ENCODE measurements at regions not wholly inside any gene's neighbourhood (a gene's known extent, or its start where the extent isn't known, plus 50 kb on each side); places are given as distances from the start of the nearest gene placed in this dataset.

GRCh38 chr6:16842676-16843075 is 81.4 kb upstream of the ATXN1 start (continued):
- TF ChIP-seq E2F8 (IDR thresholded peaks at IDR 0.05; ENCODE audit: low read depth, partially characterized antibody) (no peak), SREBF1 (IDR thresholded peaks at IDR 0.05; ENCODE audit: low read length) (no peak), SP1 (IDR thresholded peaks at IDR 0.05; ENCODE audit: low read depth, low read length) (no peak), BMI1 (IDR thresholded peaks at IDR 0.05; ENCODE audit: borderline replicate concordance) (no peak), PAX8 (IDR thresholded peaks at IDR 0.05) (no peak), YY1 (IDR thresholded peaks at IDR 0.05; ENCODE audit: low read depth, low read length) (no peak), EGR1 (IDR thresholded peaks at IDR 0.05; ENCODE audit: borderline replicate concordance in 1 of 2, low read depth in 2 of 2, low read length in 2 of 2) (no peak), GATAD2B (conservative IDR thresholded peaks at IDR 0.05; ENCODE audit: low read depth) (no peak)

GRCh38 chr6:16841241-16841640 is 80.0 kb upstream of the ATXN1 start:
- ChIA-PET POLR2A (interaction anchor here (0.9 kb wide), 1 partner anchor 11 kb away, joined by 3 read pairs; no protein-coding TSS in a partner anchor), SMC1A (ENCODE audit: uncharacterized antibody, unreplicated experiment) (interaction anchor here (1.1 to 2.6 kb wide), 8 partner anchors 9 to 78 kb away, joined by 3 to 13 read pairs (median 5); no protein-coding TSS in a partner anchor), CTCF (interaction anchor here (1.1 kb wide), 1 partner anchor 124 kb away, joined by 3 read pairs; no protein-coding TSS in a partner anchor), RAD21 (ENCODE audit: unreplicated experiment) (interaction anchor here (0.9 to 1.6 kb wide), 7 partner anchors 9 to 78 kb away, joined by 3 to 7 read pairs (median 4); no protein-coding TSS in a partner anchor)
- no peak for TF ChIP-seq ZBTB33 (IDR thresholded peaks at IDR 0.05)
- TF ChIP-seq RAD51 (IDR thresholded peaks at IDR 0.05) = no peak
- no peak for TF ChIP-seq POU2F2 (IDR thresholded peaks at IDR 0.05; ENCODE audit: borderline replicate concordance, low read depth, low read length)
- no peak for TF ChIP-seq CEBPB (IDR thresholded peaks at IDR 0.05; ENCODE audit: borderline replicate concordance in 1 of 2, low read depth in 2 of 2, low read length in 2 of 2)
- no peak for TF ChIP-seq ESRRA (IDR thresholded peaks at IDR 0.05; ENCODE audit: low read length)
- no peak for TF ChIP-seq RELB (IDR thresholded peaks at IDR 0.05; ENCODE audit: low read depth)
- no peak for TF ChIP-seq YY1 (IDR thresholded peaks at IDR 0.05; ENCODE audit: low read depth, low read length)
- TF ChIP-seq CREB1 (IDR thresholded peaks at IDR 0.05; ENCODE audit: low read depth) = no peak
- TF ChIP-seq KLF5 (IDR thresholded peaks at IDR 0.05; ENCODE audit: partially characterized antibody) = no peak
- no peak for TF ChIP-seq ETV6 (conservative IDR thresholded peaks at IDR 0.05 in 1 of 2, IDR thresholded peaks at IDR 0.05 in 1 of 2; ENCODE audit: borderline replicate concordance in 1 of 2, low read depth in 1 of 2)
- no peak for TF ChIP-seq TAF1 (IDR thresholded peaks at IDR 0.05; ENCODE audit: borderline replicate concordance, low read depth, low read length)
- Histone ChIP-seq H4K20me1 (ENCODE audit: control insufficient read depth, insufficient read depth) (no peaks in the 10 kb centered on the region), H3K4me1 (ENCODE audit: control insufficient read depth, insufficient read depth, low read length) (peaks cover 30% of the 10 kb centered on the region), H3K4me2 (ENCODE audit: control insufficient read depth, insufficient read depth) (no peak overlapping the region), H3K9ac (ENCODE audit: control insufficient read depth, insufficient read depth, low read length) (no peak overlapping the region), H3K9me3 (replicated peaks; ENCODE audit: control insufficient read depth, insufficient read depth, low read length) (no peaks in the 10 kb centered on the region; the same call in 2 of the 3 replicates), H3K79me2 (ENCODE audit: control insufficient read depth, insufficient read depth, low read length) (no peaks in the 10 kb centered on the region), H3K27me3 (replicated peaks in 1 of 2; ENCODE audit: control insufficient read depth in 2 of 2, insufficient read depth in 2 of 2, low read length in 1 of 2) (no peaks in the 10 kb centered on the region), H2AFZ (ENCODE audit: control insufficient read depth, low read depth, low read length) (no peak overlapping the region; the same call in 1 of the 2 replicates), H3K27ac (ENCODE audit: control insufficient read depth, insufficient read depth) (peak overlapping the region; percentile 67; the same call in 1 of the 2 replicates), H3K4me3 (no peak overlapping the region), H3K36me3 (ENCODE audit: control insufficient read depth in 2 of 2, insufficient read depth in 2 of 2, low read length in 1 of 2) (no peaks in the 10 kb centered on the region)
- FAIRE-seq = no peak
- no peak for DNase-seq (ENCODE audit: low read depth, low spot score)
- intact Hi-C loops (cut with micrococcal nuclease; ENCODE audit: unreplicated experiment) = no loop called here
- in situ Hi-C loops (cut with MboI) = no loop called here
- ATAC-seq = no peak
- BruUV-seq (replicated peaks) = no TSS peak
- WGBS (ENCODE audit: insufficient coverage, insufficient replicate concordance, low lambda C conversion rate, missing lambda C conversion rate) = 60% methylated on average over 7 of the region's 7 CpGs
